Loucy (cell line): ENCODE measurements at regions not wholly inside any gene's neighbourhood (a gene's known extent, or its start where the extent isn't known, plus 50 kb on each side); places are given as distances from the start of the nearest gene placed in this dataset.

ENCODE experiments used
- H2AFZ ChIP-seq: fragments of 200-600 bp; sonication (generic); 2 replicates; pipeline ENCODE4 v1.6.0; 2016; ENCODE audit warnings: antibody characterized with exemption, mild to moderate bottlenecking, low read length, moderate library complexity
- H3F3A ChIP-seq: fragments of 200-600 bp; 2 replicates; pipeline ENCODE4 v1.6.0; 2016; ENCODE audit warnings: antibody characterized with exemption, low read depth, mild to moderate bottlenecking
- H3K27me3 ChIP-seq: fragments of 200-600 bp; sonication (generic); 2 replicates; pipeline ENCODE4 v1.6.1; 2014; ENCODE audit warnings: low read length, mild to moderate bottlenecking; ENCODE audit not compliant: insufficient read depth, poor library complexity, severe bottlenecking
- H3K36me3 ChIP-seq: fragments of 200-600 bp; sonication (generic); 2 replicates; pipeline ENCODE4 v1.6.1; 2016; ENCODE audit warnings: low read length; ENCODE audit not compliant: insufficient read depth
- H3K4me1 ChIP-seq: fragments of 200-600 bp; sonication (generic); 2 replicates; pipeline ENCODE4 v1.5.1; 2014; ENCODE audit warnings: low read length, mild to moderate bottlenecking; ENCODE audit not compliant: insufficient read depth, poor library complexity, severe bottlenecking
- H3K4me2 ChIP-seq: fragments of 200-600 bp; sonication (generic); 2 replicates; pipeline ENCODE4 v1.6.0; 2014; ENCODE audit warnings: antibody characterized with exemption, low read length, low read depth, mild to moderate bottlenecking; ENCODE audit not compliant: poor library complexity, severe bottlenecking
- H3K4me3 ChIP-seq: fragments of 200-600 bp; sonication (generic); 2 replicates; pipeline ENCODE4 v1.5.1; 2014; ENCODE audit warnings: low read length, mild to moderate bottlenecking, mixed read lengths; ENCODE audit not compliant: poor library complexity, severe bottlenecking
- H3K79me2 ChIP-seq: fragments of 200-600 bp; sonication (generic); 2 replicates; pipeline ENCODE4 v1.6.1; 2014; ENCODE audit warnings: low read length; ENCODE audit not compliant: insufficient read depth
- H3K9ac ChIP-seq: fragments of 200-600 bp; sonication (generic); 2 replicates; pipeline ENCODE4 v1.6.0; 2014; ENCODE audit warnings: mild to moderate bottlenecking, low read depth, low read length, moderate library complexity; ENCODE audit not compliant: poor library complexity, severe bottlenecking
- H3K9me2 ChIP-seq: fragments of 200-600 bp; sonication (generic); replicated peaks from 2 replicates; pipeline ENCODE4 v1.6.1; 2016; ENCODE audit warnings: low read depth, low read length, mixed read lengths
- H3K9me3 ChIP-seq: fragments of 200-600 bp; sonication (generic); 2 replicates; pipeline ENCODE4 v1.6.1; 2014; ENCODE audit warnings: mild to moderate bottlenecking, antibody characterized with exemption, low read length, low read depth; ENCODE audit not compliant: insufficient read depth
- H4K20me1 ChIP-seq: fragments of 200-600 bp; sonication (generic); 2 replicates; pipeline ENCODE4 v1.6.0; 2014; ENCODE audit warnings: antibody characterized with exemption, low read length, mild to moderate bottlenecking; ENCODE audit not compliant: insufficient read depth, poor library complexity, severe bottlenecking
- CTCF ChIP-seq: fragments of 200-600 bp; sonication (generic); conservative IDR thresholded peaks from 2 replicates; pipeline ENCODE4 v1.5.1; 2014; ENCODE audit warnings: mild to moderate bottlenecking, antibody characterized with exemption, low read length
- EZH2phosphoT487 ChIP-seq: fragments of 200-600 bp; IDR thresholded peaks from 2 replicates; pipeline ENCODE4 v1.6.1; 2018; ENCODE audit warnings: antibody characterized with exemption, mild to moderate bottlenecking, moderate library complexity, borderline replicate concordance

- Histone ChIP-seq H3K36me3 (no peaks in the 10 kb centered on the region), H3K9ac (no peak overlapping the region), H3K4me3 (no peak overlapping the region), H3K9me3 (peaks cover 9% of the 10 kb centered on the region; the same call in 1 of the 2 replicates), H4K20me1 (no peaks in the 10 kb centered on the region), H3K4me1 (no peaks in the 10 kb centered on the region), H3K4me2 (no peak overlapping the region), H3K9me2 (no peaks in the 10 kb centered on the region), H2AFZ (no peak overlapping the region), H3K79me2 (no peaks in the 10 kb centered on the region), H3F3A (no peaks in the 10 kb centered on the region), H3K27me3 (no peaks in the 10 kb centered on the region)
- no peak for TF ChIP-seq CTCF
- no peak for TF ChIP-seq EZH2phosphoT487
These were observed 88.3 kb downstream of the ZNF365 start for GRCh38 chr10:62462461-62462860.

DNA sequence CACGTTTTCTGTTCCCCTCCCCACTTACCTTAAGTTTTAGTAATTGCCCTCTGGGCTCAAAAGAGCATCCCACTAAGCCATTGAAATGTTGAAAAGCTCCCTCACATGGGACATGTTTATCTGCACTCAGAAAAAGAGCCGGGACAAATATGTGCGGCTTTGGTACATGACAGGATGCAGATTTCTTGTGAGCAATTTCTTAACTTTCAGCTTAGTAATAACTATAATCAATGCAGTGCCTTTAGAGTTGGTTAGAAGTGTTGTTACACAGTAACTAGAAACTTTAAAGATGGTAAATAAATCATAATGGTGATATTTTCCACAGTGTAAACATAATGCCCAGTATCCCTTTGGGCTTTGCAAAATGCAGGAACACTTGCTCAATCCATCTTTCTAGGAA lies 89.2 kb downstream of the ZNF365 start:
- Histone ChIP-seq H3K27me3 (no peaks in the 10 kb centered on the region), H3K4me3 (no peak overlapping the region), H3K36me3 (no peaks in the 10 kb centered on the region), H3F3A (no peaks in the 10 kb centered on the region), H3K9me2 (no peaks in the 10 kb centered on the region), H3K4me1 (no peaks in the 10 kb centered on the region), H2AFZ (no peak overlapping the region), H4K20me1 (no peaks in the 10 kb centered on the region), H3K79me2 (no peaks in the 10 kb centered on the region), H3K4me2 (no peak overlapping the region), H3K9me3 (peaks cover 9% of the 10 kb centered on the region; the same call in 1 of the 2 replicates), H3K9ac (no peak overlapping the region)
- TF ChIP-seq EZH2phosphoT487: no peak
- no peak for TF ChIP-seq CTCF

DNA sequence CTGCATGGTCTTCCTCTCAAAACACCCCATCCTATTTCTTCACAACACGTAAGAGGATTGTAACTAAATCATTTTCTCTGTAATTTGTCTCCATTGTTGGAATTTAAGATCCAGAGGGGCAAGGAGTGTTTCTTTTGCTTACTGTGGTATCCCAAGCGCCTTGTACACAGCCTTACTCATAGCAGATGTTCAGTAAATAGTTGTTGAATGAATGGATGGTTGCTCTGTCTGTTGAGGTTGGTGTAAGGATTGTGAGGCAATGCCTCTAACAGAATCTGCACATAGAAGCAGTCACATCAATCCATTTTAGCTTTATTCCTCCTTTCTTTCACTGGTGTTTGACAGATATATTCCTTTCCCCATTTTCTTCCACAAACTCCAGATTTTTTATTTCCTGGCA lies 90.1 kb downstream of the ZNF365 start:
- no peaks in the 10 kb centered on the region for H3K27me3 ChIP-seq
- TF ChIP-seq EZH2phosphoT487: no peak
- no peak for TF ChIP-seq CTCF

More for the DNA sequence above, 90.1 kb downstream of the ZNF365 start:
- no peak overlapping the region for H3K4me2 ChIP-seq
- no peaks in the 10 kb centered on the region for H3K4me1 ChIP-seq
- H3K36me3 ChIP-seq: no peaks in the 10 kb centered on the region
- H3K9me2 ChIP-seq: no peaks in the 10 kb centered on the region
- no peak overlapping the region for H3K9ac ChIP-seq
- H4K20me1 ChIP-seq: no peaks in the 10 kb centered on the region
- no peak overlapping the region for H2AFZ ChIP-seq
- H3K79me2 ChIP-seq: no peaks in the 10 kb centered on the region
- H3K4me3 ChIP-seq: no peak overlapping the region
- H3K9me3 ChIP-seq: peaks cover 9% of the 10 kb centered on the region; the same call in 1 of the 2 replicates
- H3F3A ChIP-seq: no peaks in the 10 kb centered on the region
